ENCODE measurements at regions not wholly inside any gene's neighbourhood (a gene's known extent, or its start where the extent isn't known, plus 50 kb on each side); places are given as distances from the start of the nearest gene placed in this dataset.
"Not testable (repeated sequence)": the region's sequence is repeated elsewhere in the genome, so short reads cannot be mapped to it uniquely, and the experiment has no call there.

DNA sequence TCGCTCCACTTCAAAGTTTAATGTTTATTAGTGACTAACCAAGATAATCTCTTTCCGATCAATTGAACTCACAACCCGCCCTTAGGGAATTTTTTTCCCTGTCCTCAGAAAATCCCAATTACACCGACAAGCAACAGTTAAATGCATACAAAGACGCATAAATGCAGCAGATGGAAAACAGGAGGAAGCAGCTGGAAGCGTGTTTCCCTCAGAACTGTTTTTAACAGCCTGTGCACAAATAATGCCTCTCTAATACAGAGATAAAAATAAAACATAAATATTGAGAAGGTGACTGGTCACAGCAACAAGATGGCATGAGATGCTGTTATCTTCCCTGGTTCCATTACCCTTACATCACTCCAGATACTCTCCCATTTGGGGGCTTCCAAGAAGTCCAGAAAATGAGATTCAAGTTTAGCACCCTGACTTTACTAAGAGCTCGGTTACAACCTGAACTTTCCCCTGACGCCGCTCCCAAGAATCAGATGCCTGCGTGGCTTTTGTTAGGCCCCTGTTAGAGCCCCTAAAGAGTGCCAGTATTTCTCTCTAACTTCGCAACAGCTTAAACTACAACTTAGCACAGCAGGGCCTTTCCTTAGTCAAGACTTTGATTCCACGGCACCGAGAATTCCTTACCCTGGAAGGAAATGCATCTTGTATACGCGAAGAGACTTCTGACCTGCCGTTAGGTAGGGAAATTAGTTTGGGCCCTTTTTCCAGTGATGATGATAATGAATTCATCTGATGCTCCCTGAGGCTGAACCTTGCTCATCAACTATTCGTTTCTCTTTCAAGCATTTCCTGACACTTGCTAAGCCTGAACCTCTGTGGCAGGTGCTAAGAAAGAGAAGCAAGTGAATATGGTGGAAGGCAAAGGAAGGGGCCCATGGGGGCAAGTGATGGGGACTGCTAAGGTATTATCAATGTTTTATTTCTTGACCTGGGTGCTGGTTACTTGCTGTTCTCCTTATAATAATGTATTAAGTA lies 137.7 kb upstream of the SMYD2 start:
- no peak for DNase-seq (ENCODE audit: low read depth in 3 of 3)

DNA sequence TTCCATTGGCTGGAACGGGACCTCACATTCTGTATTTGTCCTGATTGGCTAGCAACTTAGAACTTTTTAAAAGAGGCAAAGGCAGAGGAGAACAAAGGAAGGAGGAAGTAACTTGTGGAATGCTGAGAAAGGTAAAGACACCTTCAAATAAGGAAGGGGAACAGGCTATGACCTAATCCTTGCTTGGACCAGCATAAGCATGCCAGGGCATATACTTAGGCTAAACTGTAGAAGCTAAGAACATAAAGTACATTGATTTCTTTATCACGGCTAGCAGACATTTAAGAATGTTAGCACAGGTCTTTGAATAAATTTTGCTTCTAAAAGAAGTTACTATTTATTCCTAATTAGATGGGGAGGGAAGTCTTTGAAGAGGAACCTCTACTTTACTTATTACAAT lies 136.4 kb upstream of the SMYD2 start:
- not testable (repeated sequence) for DNase-seq (ENCODE audit: low read depth in 3 of 3)

DNA sequence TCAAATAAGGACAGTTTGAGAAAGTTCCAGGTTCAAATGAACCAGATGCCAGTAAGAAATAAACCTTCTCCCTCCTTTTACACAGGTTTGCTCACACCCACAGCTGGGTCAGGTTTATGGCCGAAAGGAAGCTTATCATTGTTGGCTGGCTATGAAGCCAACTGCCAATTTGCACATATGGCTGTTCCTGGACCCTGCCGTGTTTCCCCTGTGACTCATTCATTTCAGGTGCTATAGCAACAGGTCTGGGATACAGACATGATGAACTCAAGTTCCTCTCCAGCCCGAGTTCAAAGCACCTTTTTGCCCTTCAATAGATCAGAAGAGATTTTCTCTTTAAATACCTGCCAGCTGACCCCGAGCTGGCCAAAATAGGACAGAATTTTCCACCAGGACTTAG lies 134.4 kb upstream of the SMYD2 start:
- DNase-seq (ENCODE audit: low read depth in 3 of 3) = no peak

DNA sequence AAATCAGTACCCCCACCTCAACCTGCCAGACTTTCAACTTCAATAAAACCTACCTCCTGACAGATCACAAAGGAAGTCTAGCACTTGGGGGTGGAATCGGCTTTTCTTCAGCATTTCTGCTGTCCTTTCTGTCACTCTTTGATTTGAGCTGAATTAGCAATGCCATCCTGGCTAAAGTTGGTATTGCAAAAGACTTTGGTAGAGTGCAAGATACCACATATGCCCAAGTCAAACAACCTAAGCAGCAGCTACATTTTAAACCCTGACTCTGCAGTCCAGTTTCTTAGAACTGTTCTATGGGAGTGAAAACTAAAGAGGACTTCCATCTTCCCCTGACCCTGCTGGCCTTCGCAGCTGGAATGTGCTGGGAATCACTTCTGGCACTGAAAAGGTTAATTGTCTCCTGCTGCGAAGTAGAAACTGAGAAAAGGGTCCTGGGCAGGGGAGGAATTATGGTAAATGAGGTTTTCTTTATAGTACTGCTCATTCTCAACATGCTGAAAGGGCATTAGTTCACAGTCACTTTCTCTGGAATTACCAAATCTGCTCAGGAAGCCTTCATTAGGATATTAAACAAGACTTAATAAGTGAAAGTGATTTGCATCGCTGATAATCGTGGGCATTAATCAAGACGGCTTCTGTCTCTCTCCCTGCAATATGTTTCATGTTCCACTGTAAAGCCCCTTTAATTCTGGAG lies 126.2 kb upstream of the SMYD2 start:
- DNase-seq (ENCODE audit: low read depth in 3 of 3) = no peak

DNA sequence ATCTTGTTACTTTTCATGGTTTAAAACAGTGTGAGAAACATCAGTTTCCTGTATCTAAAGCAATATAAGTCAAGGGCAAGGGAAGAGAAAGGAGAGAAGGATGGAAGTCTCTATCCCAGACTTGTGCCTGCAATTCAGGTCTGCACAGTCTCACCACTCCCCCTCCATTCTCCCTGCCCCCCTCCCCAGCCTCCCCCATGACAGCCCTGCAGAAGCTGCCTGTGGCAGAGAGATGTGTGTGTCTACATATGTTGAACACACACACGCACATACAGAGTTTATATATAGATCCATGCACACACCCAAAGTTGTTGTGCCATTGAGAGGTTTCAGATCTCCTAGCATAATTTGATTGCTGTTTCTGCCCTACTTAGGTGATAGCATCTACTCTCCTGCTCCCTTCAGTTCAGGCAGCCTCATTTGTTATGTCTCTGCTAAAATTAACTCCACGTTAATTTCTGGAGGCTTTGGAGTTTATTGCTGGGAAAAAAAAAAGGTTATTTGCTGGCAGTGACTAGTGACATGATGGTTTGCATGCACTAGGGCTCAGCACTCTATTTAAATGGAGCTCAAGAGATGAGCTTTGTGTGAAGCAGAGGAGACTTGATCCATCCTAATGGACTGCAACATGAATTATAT lies 124.9 kb upstream of the SMYD2 start:
- no peak for DNase-seq (ENCODE audit: low read depth in 3 of 3)

DNA sequence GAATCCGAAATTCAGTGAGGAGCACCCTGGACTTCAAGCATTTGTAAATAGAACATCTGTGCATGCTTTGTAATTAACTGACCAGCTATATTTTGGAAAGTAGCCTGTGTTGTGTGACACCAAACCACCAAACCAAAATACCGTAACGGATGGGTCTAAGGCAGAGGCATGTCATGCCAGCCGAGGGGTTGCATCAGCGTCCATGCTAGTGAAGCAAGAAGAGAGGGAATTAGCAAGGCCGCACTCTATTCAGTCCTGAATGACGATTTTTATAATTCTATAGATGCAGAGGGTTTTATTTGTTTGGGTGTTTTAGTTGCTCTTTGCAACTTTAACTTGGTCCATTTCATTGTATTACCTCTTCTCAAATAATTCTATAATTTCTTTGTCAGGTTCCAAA lies 116.8 kb upstream of the SMYD2 start:
- DNase-seq (ENCODE audit: low read depth in 3 of 3) = no peak

DNA sequence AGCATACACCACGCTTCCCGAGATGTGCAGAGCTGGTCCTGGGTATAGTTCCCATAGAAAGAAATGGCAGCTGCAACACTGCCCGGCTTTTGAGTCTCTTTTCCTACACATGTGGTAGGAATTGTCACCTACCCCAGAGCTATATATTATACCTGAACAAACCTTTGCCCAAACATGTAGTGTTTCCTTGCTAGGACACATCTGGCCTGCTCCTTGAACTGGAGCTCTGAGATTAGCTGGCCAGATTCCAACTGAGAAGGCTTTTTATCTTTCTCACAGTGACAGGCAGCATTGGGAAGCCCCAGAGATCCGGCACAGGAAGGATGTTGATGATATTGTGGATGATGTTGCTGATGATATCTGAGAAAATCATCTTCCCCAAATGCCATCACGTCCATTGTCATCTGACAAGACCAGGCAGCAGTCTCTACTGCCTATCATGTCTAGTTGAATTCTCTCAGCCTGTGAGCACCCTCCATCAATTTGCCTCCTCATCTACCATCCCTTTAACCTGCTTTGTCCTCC lies 115.0 kb upstream of the SMYD2 start:
- DNase-seq (ENCODE audit: low read depth in 3 of 3) = no peak

DNA sequence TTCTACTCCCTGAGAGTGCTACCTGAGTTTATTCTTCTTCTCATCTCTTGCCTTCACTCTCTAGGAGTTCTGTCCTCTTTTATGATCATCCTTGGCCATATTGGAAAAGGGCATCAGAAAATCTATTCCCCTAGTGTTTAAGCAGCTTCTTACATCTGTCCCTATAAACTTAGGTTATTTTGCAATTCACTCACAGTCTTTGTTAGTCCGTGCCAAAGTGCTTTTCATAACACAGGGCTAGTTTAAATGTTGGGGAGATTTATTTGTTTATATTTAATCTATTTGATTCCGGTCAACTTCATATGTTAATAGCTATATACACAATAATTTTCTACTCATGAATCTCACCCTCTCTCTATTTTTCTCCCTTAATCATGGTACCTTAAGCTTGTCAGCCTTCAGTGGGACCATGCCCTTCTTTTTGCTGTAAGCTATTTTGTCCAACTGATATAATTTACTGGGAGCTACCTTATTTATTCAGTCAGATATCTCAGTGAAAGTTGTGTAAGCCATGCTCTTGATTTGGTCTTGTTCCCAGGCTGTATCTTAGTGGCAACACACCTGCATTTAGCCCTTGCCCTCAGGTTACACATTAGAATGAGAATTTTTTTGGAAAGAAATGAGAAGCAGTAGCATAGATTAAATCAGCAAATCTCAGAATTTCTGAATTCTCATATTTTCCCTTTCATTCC lies 106.3 kb upstream of the SMYD2 start:
- DNase-seq (ENCODE audit: low read depth in 3 of 3) = no peak

GRCh38 chr1:214178102-214178501 lies 102.9 kb upstream of the SMYD2 start:
- DNase-seq (ENCODE audit: low read depth in 3 of 3) = no peak

- DNase-seq (ENCODE audit: low read depth in 3 of 3) = no peak
Measured at GRCh38 chr1:214184992-214185391, 96.0 kb upstream of the SMYD2 start.

DNA sequence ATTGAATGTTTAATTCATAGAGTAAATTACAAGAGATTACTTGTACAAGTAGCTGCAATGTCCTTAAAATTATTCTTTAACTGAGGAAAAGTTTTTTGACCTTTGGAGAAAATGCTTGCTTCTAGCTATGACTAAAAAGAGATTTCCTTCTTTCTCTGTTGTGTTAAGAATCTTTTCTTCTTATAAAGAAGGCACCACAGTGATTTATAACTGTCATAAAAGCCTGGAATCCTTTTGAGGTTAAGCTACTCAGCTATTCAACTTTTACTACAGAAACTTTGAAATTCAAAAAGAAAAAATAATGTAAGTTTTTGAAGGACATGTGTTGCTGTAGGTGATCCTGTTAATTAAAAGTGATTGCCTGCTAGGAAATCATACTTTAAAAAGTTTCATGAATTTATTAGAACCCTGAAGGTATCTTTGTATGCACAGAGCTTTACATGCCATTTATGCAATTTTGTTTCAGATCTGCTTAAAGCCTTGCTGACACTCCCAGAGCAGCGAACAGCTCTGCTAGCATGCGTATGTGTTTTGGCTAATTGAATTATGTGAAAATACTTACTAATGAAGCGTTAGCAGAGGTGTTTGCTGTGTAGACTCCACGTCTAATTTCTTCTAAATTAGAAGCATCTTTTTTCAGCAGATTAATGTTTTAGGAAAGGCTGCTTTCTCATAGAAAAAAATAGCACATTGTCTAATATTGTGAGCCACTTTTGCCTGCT lies 94.7 kb upstream of the SMYD2 start:
- DNase-seq (ENCODE audit: low read depth in 3 of 3) = no peak

- DNase-seq (ENCODE audit: low read depth in 3 of 3) = no peak
Measured at GRCh38 chr1:214187121-214187900, 93.6 kb upstream of the SMYD2 start.

DNA sequence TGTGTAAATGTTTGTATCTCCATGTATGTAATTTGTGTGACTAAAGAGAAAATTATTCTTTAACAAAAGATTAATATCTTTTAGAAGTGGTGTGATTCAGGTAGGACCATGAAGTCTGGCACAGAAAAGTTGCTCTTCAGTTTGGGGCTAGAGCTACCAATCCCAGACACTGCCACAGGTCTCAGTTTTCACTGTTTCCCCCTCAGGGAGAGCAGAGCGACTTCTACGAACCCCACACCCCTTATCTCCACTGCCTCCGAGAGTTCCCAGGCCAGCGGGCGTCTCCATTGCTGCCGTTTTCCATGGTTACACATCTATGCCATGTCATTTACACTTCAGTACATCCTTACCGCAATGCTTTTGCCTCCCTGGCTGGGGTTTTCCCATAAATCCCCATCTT lies 93.0 kb upstream of the SMYD2 start:
- DNase-seq (ENCODE audit: low read depth in 3 of 3) = no peak

- DNase-seq (ENCODE audit: low read depth in 3 of 3) = no peak
Measured at GRCh38 chr1:214188835-214189234, 92.1 kb upstream of the SMYD2 start.

DNA sequence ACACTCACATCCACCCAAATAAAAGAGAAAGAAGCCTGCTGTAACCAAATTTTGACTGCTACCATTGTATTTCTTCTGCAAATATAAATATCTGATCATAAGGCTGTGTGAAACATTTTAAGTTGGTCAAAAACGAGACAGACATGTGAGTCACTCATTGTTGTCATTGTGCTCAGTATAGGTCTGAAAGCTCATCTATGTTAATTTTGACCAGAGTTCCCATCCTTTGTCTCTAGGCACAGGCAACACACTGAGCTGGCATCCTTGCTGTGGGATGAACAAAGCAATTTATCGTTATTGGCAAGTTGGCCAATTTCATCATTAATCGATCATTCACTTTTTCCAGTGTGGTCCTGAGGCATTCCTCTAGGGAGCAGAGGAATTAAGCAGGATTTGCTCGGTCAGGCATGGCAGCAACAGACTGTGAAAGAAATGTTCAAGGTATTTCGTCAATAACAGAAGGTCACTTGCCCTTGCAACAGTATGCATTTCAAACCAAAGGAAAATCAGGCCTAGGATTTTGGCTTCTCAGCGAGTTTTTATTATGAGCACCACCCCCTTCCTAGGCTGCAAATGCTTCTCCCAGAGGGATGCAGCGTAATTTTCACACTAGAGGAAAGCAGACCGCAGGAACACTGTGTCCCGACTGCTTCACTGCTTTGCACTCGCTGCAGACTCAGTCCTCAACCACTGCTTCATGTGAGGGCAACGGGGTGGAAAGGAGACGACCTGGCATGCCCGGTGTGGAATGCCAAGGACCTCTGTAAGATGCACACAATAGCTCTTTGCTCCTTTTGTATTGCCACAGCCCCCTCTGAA lies 87.9 kb upstream of the SMYD2 start:
- DNase-seq (ENCODE audit: low read depth in 3 of 3) = no peak

DNA sequence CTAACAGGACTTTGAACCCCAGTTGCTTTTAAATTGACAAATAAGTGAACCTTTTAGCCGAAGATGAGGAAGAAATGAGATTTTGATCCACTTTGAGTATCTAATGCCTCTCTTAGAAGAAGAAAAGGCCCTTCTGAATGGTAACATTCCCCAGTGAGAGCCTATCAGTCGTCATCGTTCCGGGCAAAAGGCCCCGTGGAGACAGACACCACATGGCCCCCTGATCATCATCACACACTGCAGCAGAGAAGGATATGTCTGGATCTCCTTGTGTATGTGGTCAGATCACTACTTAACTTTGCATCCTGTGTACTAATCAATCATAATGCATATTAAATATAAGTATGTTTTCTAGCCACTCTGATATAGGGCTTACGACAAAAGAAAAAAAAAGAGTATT lies 87.3 kb upstream of the SMYD2 start:
- no peak for DNase-seq (ENCODE audit: low read depth in 3 of 3)

GRCh38 chr1:214198571-214198970 lies 82.4 kb upstream of the SMYD2 start:
- DNase-seq (ENCODE audit: low read depth in 3 of 3) = no peak

DNA sequence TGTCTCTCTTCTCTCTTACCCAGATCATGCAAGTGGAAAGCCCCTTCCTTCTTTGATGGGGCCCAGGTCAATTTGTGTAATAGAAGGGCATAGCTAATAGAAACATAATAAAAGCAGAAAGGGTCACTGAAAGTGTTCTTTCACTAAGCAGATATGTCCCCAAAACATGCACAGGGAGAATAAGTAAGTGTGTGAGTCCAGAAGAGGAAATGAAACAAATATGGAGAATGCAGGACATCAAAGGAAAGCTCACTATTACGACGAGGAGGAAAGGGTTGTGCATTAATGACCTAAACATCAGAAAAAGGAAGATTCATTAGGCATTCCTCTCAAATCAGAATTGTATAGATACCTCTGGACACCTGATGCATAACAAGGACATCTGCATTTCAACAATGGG lies 81.4 kb upstream of the SMYD2 start:
- DNase-seq (ENCODE audit: low read depth in 3 of 3) = no peak

GRCh38 chr1:214202992-214203391 lies 78.0 kb upstream of the SMYD2 start:
- DNase-seq (ENCODE audit: low read depth in 3 of 3) = no peak
